Body of pancreas (tissue), 4 donors: ENCODE measurements at regions not wholly inside any gene's neighbourhood (a gene's known extent, or its start where the extent isn't known, plus 50 kb on each side); places are given as distances from the start of the nearest gene placed in this dataset.

Source experiments
- CTCF ChIP-seq, 7 experiments: fragments of 450-650 bp in 4 of 7; fragments of 200-600 bp in 3 of 7; sonication (generic) in 3 of 7; IDR thresholded peaks; one replicate each; pipeline ENCODE4 v1.5.1; 2016 to 2019; ENCODE audit warnings: antibody characterized with exemption in 7 of 7
- POLR2A ChIP-seq, 3 donors: fragments of 450-650 bp; IDR thresholded peaks; one replicate each; pipeline ENCODE4 v1.6.1; 2016; ENCODE audit warnings: antibody characterized with exemption in 3 of 3, mild to moderate bottlenecking in 2 of 3

DNA sequence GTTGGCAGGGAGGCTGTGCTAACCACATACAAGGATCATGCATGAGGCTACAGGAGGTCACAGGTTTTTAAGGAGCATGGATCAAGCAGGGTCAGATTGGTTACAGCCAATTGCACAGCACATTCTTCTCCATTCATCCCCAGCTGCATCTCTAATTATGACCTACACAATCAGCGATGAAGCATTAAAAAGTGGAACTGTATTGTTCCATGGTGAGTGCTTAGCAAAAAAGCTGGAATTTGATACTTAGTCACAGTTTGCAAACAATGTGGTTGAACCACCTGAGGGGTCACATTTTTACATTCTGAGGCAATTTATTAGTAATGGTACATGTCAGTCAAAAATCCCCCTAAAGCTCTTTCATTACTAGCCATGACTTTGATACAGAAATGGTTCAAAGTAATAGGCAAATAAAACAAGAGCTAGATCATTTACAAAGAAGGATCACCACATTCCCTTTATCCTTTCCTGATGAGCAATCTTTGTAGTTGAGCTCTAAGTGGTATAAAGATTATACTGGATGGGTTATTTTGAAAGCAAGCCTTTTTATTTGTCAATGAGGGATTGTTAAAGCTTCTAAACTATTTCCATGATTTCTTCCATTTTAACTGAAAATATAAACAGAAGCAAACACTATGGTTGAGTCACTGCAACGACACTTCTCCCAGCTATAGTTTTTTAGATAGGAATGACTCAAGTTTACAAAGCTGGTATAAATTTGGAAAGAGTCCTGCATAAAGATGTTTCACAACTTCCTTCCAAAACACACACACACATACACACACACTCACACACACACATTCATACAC is 217.8 kb upstream of the SEMA3A start:
- TF ChIP-seq POLR2A (IDR thresholded peaks at IDR 0.05) = no peak
- TF ChIP-seq CTCF (IDR thresholded peaks at IDR 0.05) = no peak
